ENCODE measurements at regions not wholly inside any gene's neighbourhood (a gene's known extent, or its start where the extent isn't known, plus 50 kb on each side); places are given as distances from the start of the nearest gene placed in this dataset.

GRCh38 chr13:56563663-56564062 lies 577.1 kb upstream of the PRR20A start:
- TF ChIP-seq CTCF (IDR thresholded peaks at IDR 0.05) (no peak), POLR2A (IDR thresholded peaks at IDR 0.05) (no peak)

Data from heart left ventricle (tissue), 13 donors.